ENCODE measurements at regions not wholly inside any gene's neighbourhood (a gene's known extent, or its start where the extent isn't known, plus 50 kb on each side); places are given as distances from the start of the nearest gene placed in this dataset.

DNA sequence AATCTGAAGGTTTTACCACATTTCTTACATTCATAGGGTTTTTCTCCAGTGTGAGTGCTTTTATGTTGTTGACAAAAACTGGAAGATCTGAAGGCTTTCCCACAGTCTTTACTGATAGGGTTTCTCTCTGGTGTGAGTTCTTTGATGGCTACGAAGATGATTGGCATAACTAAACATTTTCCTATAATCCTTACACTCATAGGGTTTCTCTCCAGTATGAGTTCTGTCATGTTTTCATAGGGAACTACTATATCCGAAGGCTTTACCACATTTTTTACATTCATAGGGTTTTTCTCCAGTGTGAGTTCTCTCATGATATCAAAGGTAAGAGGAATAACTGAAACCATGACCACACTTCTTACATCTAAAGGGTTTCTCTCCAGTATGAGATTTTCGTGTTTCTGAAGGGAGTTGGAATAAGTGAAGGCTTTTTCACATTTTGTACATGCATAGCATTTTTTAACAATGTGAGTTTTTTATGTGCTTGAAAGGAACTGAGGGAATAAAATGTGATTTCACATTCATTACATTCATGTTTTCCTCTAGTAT, 1987.7 kb downstream of the TP53TG3F start:
- TF ChIP-seq, protein P1, sequence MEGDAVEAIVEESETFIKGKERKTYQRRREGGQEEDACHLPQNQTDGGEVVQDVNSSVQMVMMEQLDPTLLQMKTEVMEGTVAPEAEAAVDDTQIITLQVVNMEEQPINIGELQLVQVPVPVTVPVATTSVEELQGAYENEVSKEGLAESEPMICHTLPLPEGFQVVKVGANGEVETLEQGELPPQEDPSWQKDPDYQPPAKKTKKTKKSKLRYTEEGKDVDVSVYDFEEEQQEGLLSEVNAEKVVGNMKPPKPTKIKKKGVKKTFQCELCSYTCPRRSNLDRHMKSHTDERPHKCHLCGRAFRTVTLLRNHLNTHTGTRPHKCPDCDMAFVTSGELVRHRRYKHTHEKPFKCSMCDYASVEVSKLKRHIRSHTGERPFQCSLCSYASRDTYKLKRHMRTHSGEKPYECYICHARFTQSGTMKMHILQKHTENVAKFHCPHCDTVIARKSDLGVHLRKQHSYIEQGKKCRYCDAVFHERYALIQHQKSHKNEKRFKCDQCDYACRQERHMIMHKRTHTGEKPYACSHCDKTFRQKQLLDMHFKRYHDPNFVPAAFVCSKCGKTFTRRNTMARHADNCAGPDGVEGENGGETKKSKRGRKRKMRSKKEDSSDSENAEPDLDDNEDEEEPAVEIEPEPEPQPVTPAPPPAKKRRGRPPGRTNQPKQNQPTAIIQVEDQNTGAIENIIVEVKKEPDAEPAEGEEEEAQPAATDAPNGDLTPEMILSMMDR (IDR thresholded peaks at IDR 0.05; ENCODE audit: low read length), result no peak
- TF ChIP-seq EZH2 (IDR thresholded peaks at IDR 0.05; ENCODE audit: borderline replicate concordance, low read length), result no peak

Data from OCI-LY1 (cell line).